ENCODE measurements at regions not wholly inside any gene's neighbourhood (a gene's known extent, or its start where the extent isn't known, plus 50 kb on each side); places are given as distances from the start of the nearest gene placed in this dataset.

DNA sequence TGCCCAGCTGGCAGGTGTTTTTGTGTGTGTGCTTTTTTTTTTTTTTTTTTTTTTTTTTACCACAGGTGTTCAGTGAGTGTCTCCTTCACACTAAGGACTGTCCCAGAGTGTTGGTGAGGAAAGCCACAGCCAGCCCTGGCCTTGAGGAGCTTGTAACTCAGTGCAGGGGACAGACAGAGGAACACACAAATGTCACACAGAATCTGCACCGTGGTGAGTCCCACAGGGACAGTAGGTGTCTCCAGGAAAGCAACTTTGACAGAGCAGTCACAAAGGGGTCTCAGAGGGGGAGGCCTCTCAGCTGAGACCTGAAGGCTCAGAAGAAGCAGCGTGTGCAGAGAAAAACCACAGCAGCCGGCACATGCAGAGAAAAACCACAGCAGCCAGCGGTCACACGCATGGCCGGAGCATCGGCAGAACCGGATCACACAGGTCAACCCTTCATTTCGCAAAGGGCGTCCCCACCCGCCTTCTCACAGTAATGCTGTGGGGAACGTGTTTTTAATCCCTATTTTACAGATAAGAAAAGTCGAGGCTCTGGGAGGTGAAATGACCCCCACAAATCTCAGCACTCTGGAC is 101.7 kb upstream of the PRR5 start:
- ATAC-seq (no peak), DNase-seq (no peak)
- intact Hi-C loops (cut with DNase I, micrococcal nuclease) = no loop called here

DNA sequence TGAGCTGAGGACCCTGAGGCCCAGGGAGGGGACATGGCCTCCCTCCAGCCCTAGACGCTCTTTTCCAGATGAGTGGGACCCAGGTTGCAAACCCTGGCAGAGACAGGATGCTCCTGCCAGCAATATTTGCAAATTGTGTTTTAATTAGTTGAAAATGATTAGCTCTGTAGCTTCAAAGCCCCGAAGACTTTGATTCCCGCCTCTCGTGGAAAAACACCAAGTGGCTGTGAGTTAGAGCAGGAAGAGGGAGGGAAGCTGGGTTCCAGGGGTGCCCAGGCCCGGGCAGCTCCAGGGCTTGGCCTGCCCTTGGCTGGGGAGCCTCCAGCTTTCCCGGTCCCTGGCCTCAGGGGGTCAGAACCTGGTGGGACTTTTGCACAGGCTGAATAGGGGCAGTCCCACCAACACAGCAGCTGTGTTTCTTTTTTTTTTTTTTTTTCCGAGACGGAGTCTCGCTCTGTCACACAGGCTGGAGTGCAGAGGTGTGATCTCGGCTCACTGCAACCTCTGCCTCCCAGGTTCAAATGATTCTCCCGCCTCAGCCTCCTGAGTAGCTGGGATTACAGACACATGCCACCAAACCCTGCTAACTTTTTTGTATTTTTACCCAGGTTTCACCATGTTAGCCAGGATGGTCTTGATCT is 101.6 kb upstream of the RTL6 start:
- DNase-seq = no peak
- intact Hi-C loops (cut with DNase I, micrococcal nuclease) = no loop called here
- no peak for ATAC-seq

DNA sequence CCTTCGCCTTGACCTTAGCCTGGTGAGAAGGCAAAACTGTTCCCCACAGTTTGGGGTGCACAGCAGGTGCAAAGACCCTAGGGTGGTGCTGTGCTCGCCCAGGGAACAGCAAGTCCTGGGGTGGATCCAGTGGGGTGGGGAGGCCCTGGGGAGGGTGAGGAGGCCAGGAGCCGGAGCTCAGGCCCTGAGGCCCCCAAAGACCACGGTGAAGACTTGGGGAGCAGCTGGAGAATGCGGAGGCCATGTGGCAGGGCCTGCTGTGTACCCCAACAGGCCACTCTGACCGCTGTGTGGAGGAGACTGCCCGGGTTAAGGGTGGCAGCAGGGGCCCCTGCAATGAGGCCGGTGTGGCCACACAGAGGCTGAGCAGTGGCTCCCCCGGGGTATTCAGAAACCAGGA is 101.1 kb upstream of the RTL6 start:
- DNase-seq = no peak
- no peak for ATAC-seq
- intact Hi-C loops (cut with DNase I, micrococcal nuclease) = no loop called here

DNA sequence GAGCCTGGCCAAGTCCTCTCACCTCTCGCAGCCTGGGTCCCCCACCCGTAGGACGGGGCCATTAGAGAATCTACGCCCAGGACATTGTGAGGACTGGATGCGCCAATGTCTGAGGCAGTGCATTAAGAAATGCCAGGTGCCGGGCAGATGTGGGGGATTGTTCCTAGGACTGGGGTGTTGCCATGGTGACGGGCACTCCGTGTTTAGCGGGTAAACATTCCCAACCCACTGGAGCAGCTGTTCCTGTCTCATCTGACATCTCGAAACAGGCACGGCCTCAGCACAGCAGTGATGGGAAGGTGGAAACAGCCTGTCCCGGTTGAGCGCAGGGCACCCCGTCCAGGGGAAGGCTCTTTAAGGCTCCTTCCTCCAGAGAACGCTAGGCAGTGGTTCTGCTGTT is 99.6 kb upstream of the RTL6 start:
- ATAC-seq = peak; percentile 13
- intact Hi-C loops (cut with DNase I, micrococcal nuclease) = no loop called here
- DNase-seq = no peak

DNA sequence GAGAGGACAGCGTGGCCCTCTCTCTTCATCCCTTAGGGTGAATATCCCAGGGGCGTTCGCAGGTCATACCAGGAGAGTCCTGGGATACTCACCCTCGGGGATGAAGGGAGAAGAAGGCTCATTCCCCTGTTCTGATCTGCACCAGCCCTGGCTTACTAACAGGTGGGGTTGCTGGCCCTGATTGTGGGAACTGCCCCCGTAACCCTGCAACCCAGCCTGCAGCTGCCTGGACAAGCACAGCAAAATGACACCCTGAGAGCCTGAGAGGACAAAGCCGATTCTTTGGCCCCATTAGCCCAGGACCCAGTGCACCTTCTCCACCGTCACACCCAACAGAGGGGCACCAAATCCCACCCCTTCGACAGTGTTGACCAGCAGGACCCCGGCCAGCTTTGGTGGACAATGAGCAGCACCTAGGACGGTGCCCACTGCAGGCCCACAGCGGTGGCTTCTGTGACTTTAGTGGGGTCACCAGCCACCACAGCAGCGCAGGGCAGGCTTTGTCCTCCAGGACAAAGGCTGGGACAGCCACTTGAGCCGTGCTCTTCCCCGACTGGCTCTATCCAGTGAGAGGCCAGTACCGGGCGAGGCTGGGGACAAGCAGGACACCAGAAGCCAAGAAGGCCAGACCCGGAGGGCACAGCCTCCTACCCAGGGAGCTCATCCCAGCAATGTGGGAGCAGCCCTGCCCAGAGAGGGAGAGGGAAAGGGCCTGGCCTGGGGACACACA is 98.5 kb upstream of the RTL6 start:
- no peak for ATAC-seq
- intact Hi-C loops (cut with DNase I, micrococcal nuclease) = no loop called here
- DNase-seq = no peak

DNA sequence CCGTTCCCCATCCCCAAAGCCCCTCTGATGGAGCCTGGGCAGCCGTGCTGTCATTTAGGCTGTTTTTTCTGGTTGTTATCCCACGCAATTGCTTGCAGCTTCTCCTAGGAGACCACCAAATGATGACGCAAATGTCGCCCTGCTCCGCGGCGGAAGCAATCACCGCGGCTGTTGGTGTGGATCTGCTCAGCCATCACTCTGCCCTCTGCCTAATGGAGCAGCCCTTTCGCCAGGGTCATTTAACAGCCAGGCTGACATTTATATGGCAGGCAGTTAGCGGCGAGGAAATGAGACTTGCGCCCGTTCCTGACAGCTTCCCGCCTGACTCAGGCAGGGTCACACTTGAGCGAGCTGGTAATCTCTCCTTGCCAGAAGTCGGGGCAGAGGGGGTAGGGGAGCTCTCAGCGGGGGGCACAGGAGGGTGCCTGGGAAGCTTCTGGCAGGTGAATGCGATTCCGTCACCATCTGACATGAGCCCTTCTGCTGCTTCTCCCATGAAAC is 97.9 kb upstream of the RTL6 start:
- intact Hi-C loops (cut with DNase I, micrococcal nuclease) = no loop called here
- no peak for DNase-seq
- peak; percentile 12 for ATAC-seq

DNA sequence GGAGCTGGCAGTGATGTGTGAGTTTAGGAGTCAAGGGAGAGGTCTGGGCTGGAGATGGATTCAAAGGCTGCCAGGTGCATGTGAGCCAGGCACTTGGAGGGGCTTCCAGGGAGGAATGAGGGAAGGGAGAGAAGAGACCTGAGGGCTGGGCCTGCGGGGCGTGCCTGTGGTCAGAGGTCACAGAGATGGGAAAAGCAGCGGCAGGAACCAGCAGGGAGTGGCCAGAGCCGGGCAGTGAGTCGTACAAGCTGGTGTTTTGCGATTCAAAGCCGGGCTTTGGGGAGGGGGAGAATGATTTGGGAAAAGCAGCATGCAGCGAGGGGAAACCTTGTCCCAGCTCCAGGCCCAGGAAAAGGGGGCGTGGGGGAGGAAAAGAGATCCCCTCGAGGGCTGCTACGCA is 96.9 kb upstream of the RTL6 start:
- DNase-seq (no peak), ATAC-seq (no peak)
- intact Hi-C loops (cut with DNase I, micrococcal nuclease) = no loop called here

DNA sequence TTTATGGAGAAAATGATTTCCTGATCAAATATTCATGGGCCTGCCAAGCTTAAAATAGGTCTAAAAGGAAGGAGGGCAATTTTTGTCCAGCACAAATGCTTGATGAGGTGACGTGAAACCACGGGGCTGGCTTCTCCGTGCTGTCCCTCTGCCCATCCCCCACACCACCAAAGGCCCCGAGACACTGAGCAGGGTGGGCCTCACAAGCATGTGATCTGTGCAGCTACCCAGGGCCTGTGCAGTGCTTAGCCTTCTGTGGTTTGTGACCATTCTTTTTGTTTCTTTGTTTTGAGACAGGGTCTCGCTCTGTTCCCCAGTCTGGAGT is 94.8 kb upstream of the RTL6 start:
- no peak for ATAC-seq
- intact Hi-C loops (cut with DNase I, micrococcal nuclease) = no loop called here
- no peak for DNase-seq

DNA sequence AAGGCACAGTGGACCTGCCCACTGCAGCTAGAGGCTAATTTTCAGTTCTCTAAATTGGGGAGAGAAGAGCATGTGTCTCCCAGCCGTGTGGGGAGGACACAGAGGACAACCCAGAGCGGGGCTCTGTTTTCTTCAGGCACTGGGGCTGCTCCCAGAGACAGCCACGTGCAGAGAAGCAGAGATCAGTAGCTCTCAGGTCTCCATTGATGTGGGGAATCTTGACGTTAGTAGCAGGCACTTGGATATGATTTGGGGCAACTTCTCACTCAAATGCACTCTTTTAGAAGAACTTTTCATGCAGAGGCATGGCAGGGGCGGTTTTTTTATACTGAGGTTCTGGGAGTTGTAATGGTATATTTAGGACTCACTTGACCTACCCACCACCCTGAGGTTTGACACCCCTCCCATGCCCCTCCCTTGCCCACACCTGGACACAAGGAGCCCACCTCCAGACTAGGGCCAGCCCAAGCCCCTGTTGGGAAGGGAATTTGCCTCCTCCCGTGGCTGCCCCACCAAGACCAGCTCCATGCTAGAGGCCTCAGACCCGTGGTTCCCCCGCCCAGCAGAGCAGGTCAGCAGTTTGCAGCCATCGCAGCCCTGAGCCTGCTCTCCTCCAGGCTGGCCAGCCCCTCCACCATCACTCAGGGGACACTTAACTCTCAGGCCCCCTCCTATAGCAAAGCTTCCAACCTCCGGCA is 94.2 kb upstream of the RTL6 start:
- intact Hi-C loops (cut with DNase I, micrococcal nuclease) = no loop called here
- DNase-seq = no peak
- no peak for ATAC-seq

DNA sequence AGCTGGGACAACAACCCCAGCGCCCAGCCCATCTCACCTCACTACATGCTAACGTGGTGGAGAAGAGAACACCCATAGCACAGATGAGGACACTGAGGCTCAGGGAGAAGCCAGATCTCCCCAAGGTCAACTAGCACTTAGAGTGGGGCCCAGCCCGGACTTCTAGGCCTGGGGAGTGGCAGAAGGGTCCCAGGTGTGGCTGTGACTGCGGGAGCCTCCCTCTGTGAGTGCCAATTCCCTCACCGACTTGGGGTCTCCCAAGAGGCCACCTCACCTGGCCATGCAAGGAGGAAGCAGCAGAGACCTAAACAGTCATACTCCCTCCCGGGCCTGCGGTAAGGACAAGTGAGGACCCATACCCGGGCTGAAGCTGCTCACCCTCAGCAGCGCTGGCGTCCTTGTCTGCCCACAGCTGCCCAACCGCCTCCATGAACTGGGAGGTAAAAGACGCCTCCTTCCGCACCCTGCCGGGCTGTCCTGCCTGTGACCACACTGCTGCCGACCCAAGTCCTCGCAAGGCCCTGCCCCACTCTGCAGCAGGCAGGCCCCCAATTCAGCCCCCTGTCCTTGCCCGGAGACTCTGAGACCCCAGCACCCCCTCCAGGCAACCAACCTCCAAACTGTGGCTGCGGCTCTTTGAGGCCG is 93.2 kb upstream of the RTL6 start:
- intact Hi-C loops (cut with DNase I, micrococcal nuclease) = no loop called here
- ATAC-seq = no peak
- no peak for DNase-seq

DNA sequence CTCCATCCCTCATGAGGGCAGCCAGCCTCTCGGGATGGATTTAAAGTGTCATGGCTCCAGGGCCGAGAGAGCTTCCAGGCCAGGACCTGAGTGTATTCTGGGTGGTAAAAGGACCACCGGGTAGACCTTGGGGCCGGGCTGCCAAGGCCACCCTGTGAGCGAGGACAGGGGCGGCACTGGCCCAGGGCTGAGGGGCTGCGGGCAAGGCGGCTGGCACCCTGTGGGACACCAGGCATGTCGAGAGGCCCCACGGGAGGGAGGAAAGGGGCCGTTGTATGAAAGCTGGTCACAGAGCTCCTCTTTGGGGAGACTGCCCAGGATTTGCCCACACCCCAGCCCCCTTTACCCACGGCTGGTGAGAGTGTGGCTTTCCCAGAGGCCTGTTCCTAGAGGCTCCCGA is 92.3 kb upstream of the RTL6 start:
- no peak for ATAC-seq
- intact Hi-C loops (cut with DNase I, micrococcal nuclease) = no loop called here

DNA sequence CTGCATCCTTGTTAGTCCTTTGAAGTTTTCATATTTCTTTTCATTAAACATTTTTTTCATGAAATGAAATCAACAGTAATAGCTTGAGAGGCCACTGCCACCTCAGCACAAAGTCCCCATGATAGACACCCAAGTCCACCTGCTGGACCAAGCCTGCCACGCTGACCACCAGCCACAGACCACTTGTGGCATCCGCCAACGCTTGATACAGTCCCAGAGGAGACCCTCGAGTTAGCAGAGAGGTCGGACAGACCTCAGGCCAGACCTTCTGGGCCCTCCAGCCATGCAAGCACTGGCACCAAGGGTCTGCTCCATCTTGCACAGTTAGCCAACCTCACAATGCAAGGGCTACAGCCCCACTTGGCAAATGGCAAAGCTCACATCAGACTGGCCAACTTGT is 91.8 kb upstream of the RTL6 start:
- ATAC-seq = no peak
- intact Hi-C loops (cut with DNase I, micrococcal nuclease) = no loop called here
- no peak for DNase-seq

More for the DNA sequence above, 92.3 kb upstream of the RTL6 start:
- DNase-seq = no peak

DNA sequence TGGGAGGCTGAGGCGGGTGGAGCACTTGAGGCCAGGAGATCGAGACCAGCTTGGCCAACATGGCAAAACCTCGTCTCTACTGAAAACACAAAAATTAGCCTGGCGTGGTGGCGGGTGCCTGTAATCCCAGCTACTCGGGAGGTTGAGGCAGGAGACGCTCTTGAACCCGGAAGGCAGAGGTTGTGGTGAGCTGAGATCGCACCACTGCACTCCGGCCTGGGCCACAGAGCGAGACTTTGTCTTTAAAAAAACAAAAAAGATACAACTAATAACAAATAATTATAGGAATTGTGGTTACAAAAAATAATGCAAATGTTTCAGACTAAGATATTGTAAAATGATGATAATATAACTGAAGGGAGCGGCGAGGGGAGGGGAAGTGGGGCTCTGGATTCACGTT is 90.3 kb upstream of the RTL6 start:
- DNase-seq = no peak
- intact Hi-C loops (cut with DNase I, micrococcal nuclease) = no loop called here
- ATAC-seq = no peak

DNA sequence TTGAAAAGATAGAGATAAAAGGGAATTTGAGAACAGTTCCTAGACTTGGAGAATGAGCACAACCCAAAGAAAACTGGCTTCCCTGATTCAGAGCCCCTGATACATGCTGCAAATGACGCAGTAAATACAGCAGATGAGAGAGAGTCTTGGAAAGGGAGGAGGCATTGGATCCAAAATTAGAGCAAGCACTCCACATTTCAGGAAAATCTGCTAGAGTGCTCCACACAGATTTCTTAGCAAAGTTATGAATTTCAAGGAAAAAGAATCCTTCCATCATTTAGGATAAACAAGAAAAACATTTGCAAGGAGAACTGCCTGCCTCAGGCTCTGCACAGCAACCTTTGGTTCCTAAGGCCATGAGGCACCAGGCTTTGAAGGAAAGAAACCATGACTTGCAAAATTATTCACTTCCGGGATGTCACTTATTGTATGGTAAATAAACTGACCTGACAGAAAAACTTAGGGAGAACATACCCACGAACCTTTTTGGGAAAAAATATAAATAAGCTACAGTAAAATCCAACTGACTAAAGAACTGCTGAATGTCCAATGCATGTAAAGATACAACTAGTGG is 89.8 kb upstream of the RTL6 start:
- intact Hi-C loops (cut with DNase I, micrococcal nuclease) = no loop called here
- ATAC-seq (no peak), DNase-seq (no peak)

DNA sequence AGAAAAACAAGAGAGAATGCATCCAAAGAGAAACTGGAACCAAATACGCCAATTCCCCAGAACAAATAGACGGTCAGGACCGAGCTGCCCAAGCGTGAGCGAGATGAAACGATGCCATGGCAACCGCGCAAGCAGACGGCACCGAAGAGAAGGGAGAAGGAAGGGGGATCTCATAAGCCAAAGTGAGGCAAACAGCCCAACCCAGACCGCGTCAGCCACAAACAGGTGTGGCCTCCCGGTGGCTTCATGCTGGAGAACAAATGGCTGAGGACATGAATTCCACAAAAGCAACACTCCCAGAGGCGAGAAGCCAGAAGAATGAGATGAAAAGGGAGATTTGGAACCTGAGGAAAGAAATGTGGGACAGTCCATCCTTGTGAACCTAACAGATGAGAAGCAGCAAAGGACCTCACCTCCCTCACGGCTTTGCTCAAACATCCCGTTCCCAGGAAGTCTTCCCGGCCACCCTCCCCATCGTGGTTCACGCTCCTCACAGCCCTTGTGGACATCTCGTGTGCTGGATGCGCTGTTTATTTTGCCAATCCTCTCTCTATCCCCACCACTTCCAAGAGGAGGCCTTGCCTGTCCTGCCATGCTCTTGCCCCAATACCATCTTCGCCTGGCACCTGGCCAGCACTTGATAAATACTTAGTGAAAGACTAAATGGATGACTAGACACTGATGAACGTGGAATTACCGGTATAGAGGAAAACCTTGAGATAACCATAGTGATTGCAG is 89.1 kb upstream of the RTL6 start:
- intact Hi-C loops (cut with DNase I, micrococcal nuclease) = no loop called here
- DNase-seq = peak in 1 of 2 donors; percentile 13
- peak; percentile 50 for ATAC-seq

DNA sequence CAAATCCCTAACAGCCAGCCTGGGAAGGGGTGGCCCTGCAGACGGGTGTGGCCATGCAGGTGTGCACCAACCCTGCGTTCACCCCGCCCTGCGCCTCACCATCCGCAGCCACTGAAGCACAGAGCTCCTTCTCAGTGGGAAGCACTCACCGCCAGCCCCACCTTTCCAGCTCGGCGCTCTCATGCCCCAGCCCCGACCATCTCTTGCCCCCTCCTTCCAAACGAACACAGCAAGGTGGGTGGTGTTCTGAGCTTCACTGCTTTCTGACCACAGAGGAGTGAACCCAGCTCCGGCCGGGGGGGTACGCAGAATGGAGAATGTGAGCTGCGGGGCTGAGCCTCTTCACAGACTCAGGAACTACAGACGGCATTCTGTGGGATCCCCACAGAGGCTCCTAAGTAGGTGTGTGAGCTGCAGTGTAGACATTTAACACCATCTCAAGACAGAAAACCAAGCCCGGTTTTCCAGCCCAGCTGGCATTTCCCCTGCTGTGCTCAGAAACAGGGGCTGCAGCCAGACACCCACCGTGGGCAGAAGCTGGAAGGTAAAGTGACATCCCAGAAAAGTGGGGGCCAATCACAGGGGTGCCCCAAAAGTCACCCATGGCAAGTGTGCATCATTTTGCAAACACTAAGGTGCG is 88.4 kb upstream of the RTL6 start:
- peak; percentile 61 for ATAC-seq
- DNase-seq = no peak
- intact Hi-C loops (cut with DNase I, micrococcal nuclease) = no loop called here

DNA sequence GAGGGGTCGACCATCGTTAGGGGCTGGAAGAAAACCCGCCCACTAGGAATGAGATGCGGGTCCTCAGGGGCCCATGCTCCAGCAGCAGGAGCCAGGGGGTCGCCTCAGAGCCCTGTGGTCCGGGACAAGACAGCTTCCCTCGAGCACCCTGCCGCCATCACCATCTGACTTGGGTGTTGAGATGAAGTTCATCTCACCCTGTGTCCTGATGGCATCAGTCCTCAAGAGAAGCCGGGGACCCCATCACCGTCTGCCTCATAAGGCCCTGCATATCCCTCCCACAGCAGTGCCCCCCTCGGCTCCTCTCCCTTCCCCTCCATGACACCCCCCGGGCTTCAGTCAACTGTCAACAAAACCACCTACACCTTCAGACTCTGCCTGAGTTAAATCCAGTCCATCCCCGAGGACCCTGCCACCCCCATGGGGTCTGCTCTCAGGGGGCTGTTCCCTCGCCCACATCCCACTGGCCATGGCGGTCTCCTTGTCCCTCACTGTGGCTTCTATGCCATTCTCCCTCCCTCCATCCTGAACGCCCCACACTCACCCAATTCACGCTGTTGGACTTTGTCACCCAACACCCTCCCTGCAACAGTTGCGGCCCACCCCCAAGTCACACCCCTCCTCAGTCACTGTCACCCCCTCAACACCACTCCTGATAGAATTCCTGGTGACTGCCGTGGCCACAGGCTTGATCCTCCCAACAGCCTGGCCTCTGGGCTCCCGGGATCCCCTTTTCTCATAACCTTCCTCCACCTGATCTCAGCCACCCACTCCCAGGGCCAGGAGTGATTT is 87.7 kb upstream of the RTL6 start:
- DNase-seq (no peak), ATAC-seq (no peak)
- intact Hi-C loops (cut with DNase I, micrococcal nuclease) = no loop called here
